GM18858 (cell line): ENCODE measurements at regions not wholly inside any gene's neighbourhood (a gene's known extent, or its start where the extent isn't known, plus 50 kb on each side); places are given as distances from the start of the nearest gene placed in this dataset.

Experiments
- ATAC-seq: cut with Tn5 transposase; IDR thresholded peaks from one replicate; pipeline ENCODE4 v1.9.1; 2021; ENCODE audit not compliant: unreplicated experiment

DNA sequence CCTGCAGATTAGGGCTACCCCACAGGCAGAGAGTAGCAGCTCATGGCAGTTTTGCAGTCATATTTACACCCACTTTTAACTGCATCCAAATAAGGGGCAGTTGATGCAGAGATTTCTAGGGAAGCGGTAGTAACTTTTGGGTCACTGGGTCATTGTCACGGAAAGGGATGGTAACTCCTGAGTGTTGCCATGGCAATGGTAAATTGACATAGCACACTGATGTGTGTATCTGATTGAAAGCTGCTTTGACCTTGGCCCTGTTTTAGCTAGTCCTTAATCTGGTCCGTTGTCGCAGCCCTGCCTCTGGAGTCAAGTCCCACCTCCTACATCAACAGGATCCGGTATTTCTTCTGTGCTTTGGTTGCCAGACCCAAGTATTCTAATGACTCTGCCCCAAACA is 199.1 kb upstream of the TCF21 start:
- ATAC-seq = no peak

DNA sequence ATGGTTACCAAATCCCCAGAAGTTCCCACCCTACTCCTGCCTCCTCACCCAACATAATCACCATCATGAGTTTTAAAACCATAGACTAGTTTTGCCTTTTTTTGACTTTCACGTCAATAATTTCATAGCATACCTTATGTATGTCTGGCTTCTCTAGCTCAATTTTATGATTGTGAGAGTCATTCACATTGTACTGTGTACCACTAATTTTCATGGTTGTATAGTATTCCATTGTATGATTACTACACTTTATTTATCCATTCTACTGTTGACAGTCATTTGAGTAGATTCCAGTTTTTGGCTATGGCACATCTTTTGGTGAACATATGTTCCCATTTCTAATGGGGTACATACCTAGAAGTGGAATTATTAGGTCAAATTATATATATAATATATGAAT is 195.3 kb upstream of the TCF21 start:
- ATAC-seq = no peak

GRCh38 chr6:133697185-133697584 is 191.7 kb upstream of the TCF21 start:
- no peak for ATAC-seq

DNA sequence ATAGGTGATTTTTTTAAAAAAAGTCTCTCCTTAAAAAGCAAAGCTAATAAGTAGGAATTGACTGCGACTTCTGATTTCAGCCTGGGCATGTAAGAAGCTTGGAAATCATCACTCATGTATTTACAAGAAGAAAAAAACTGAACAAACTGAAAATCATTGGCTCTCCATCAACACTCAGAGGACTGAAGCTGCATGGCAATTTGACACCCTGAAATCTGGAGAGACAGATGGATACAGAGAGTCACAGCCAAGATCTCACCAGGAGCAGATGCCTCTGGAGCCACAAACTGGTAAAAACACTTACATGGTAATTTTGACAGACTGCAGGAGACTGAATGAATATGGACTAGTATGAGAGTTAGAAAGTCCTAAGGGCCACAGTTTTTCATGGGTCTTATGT is 191.2 kb upstream of the TCF21 start:
- no peak for ATAC-seq

DNA sequence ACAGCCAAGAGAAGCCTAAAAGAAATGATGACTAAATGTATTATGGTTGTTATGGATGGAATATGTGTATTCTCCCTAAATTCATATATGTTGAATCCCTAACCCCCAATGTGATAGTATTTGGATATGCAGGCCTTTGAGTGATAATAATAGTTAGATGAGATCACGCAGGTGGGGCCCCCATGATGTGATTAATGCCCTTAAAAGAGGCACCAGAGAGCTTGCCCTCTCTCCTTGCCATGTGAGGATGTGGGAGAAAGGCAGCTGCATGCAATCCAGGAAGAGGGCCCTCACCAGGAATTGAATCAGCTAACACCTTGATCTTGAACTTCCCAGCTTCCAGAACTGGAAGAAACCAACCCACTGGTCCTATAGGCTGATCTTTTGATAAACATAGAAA is 190.6 kb upstream of the TCF21 start:
- no peak for ATAC-seq

DNA sequence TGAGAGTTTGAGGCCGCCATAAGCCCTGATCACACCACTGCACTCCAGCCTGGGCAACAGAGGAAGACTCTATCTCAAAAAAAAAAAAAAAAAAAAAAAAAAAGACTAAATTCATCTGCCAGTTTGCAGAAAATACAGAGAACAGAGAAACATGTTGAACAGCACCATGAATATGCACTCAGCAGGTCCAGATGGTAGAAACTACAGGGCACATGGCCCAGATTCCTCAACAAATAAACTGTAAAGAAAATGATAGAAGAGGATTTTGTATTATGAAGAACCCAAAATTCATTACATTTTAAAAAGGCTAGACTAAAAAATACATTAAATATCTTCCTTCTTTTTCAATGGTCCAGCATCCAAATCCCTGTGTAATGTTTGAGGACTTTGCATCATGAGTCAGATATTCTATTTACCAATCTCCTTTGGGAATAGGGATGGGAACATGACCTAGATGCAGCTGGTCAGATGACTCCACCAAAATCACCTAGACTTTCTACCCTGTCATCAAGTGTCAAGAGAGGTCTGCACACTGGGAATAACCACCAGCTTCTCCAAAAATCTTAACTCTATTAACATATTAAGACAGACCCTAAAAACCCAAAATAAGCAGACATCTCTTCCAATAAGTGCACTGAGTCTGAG is 189.1 kb upstream of the TCF21 start:
- no peak for ATAC-seq

DNA sequence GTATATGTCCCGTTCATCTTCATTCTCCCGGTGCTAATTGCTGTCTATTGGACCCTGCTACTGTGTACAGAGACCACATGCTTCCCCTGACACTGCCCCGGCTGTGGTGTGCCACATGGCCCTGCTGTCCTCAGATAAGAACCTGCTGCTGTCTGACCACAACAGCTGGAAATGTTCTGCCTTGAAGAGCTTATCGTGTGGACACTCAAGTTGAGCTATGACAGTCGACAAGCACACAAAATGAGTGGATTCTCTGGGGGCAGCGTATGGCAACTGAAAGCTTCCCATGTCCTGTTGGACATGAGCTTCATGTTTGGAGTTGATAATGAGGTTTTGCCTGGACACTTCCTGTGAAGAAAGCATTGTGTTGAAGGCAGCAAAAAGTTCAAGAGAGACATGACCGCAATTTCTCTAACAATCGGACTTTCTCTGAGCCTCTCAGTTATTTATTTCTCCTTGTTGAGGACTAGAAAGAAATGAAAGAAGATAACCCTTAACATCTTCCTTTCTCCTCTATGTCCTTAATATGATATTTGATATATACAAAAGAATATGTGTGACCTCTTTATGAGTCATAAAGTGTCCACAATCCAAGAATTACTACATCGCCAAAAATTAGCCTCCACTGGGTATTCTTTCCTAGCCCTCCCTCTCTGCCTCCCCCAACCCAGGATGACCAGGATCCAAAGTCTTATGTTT is 187.1 kb upstream of the TCF21 start:
- ATAC-seq = no peak

DNA sequence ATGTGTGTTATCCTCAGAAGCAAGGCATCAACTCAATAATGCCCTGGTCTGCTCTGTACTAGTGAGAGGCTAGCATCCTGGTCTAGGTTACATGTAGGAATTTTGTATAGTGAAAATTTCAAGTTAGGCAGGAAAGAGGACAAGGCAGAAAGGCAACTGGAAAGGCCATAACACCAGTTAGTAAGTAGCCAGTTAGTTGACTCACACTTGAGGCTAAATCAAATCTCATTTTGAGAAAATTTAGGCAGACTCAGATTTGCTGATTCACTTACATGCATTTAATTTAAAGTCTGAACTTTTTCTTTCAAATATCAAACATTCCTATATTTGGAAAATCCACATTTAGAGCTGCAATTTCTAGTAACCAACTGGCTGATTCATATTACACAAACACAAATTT is 184.5 kb upstream of the TCF21 start:
- no peak for ATAC-seq

- ATAC-seq = no peak
These were observed 183.8 kb upstream of the TCF21 start for GRCh38 chr6:133705066-133705465.

GRCh38 chr6:133705731-133706130 is 183.2 kb upstream of the TCF21 start:
- no peak for ATAC-seq

GRCh38 chr6:133707456-133707855 is 181.5 kb upstream of the TCF21 start:
- ATAC-seq = no peak

DNA sequence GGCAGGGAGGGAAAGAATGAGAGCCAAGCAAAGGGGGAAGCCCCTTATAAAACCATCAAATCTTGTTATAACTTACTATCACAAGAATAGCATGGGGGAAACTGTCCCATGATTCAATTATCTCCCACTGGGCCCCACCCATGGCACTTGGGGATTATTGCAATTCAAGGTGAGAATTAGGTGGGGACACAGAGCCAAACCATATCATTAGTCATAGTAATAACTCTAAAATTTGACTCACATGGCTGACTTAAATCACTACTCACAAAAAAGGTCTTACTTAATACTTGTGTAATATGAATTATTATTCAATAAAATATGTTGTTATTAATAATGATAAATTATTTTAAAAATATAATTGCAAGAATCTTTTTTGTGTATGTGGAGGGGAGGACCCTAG is 178.1 kb upstream of the TCF21 start:
- no peak for ATAC-seq

DNA sequence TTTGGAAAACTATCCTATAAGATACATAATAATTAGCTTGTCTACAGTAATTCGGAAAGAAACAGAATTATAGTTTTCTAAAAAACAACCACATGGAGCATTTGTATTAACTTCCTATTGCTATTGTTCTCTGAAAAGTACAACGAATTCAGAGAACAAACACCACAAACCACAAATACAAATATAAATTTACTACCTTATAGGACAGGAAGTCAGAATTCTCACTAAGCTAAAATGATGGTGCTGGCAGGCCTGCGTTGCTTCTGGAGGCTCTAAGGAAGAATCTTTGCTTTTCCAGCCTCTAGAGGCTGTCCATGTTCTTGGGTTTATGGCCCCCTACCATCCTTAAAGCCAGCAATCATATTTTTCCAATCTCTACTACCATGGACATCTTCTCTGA is 173.6 kb upstream of the TCF21 start:
- no peak for ATAC-seq

DNA sequence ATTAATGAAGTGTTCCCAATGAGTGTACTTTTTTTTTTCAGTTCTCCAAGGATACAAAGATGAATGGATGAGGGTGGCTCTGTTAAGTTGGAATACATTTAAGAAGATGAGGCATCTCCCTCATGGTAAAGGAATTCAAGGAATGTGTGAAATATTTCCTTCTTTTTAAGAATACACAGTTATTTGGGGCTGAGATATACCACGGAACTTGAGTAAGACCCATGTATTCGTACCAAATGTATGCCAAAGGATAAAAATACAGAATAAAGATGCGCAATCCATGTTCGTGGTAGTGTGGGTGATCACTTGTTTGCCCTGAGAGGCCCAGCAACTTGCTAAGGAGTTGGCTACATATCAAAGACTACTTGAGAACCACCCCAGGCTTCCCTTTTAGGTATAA is 164.2 kb upstream of the TCF21 start:
- ATAC-seq = no peak

GRCh38 chr6:133726188-133726587 is 162.7 kb upstream of the TCF21 start:
- ATAC-seq = no peak

DNA sequence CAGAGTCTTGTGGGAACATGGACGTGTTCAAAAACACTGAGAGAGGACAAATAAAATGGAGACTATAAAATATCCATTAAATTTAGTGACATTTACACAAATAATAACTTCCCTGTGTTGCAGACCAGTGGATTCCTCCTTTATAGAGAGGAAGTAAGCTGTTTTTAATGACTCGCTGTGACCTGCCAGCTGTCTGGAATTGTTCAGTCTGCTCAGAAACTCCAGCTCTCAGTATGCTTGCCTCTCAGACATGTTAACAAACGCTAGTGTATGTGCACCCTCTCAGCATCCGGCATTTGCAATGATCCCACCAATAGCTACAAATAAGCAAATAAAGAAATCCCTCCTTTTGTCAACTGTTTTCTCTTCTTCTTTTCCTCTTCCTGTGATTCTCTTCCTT is 158.0 kb upstream of the TCF21 start:
- no peak for ATAC-seq

- no peak for ATAC-seq
These were observed 148.7 kb upstream of the TCF21 start for GRCh38 chr6:133740218-133740617.

- ATAC-seq = no peak
These were observed 148.1 kb upstream of the TCF21 start for GRCh38 chr6:133740816-133741215.

GRCh38 chr6:133741375-133741861 is 147.5 kb upstream of the TCF21 start:
- no peak for ATAC-seq

DNA sequence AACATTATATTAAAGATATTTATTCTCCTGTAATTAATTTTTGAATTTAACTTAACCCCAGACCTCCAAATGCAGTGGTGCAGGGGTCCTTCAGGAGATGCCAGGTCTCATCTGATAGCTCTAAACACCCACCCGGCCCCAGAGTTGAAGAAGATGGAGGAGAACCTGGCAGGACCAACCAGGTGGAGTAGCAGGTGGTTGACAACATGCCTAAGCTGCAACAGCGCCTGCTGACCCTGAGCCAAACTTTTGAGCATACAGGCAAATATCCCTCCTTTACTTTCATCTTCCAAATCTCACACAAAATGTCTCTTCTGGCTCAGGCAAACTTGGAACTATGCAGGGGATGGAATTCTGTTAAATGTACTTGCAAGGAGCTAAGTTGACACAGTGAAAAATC is 145.3 kb upstream of the TCF21 start:
- ATAC-seq = no peak

DNA sequence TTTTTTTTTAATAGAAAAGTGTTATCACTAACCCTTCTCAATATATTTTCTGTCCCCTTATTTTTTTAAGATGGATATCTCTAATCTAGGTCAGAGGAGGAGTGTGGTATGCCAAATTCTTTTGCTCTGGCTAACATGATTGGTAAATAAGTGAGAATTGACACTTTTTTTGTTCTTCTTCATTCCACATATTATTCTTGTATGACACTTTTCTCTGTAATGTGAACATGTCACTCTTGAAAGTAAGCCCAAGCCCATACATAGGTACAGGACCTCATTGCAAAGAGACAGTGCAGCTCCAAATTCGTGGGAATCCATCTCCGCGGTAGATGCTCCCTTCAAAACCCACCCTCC is 142.5 kb upstream of the TCF21 start:
- no peak for ATAC-seq

DNA sequence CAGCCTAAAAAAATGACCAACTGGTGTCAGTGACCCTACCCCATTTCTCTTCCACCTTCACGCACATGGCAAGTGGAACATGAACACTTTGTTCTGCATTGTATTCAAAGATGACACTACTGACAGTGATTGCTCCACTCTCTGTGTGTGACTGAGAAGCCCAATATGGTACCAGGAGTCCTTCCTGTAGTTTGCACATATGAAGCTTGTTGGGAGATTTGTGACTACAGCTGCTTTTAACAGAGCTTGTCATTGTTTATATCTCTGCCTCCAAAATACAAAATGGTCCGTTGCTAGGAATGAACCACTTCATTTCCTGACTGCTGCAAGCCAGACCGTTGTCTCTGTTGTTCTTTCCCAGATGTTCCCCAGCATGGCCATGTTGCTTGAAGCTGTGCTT is 140.3 kb upstream of the TCF21 start:
- no peak for ATAC-seq

GRCh38 chr6:133749427-133749826 is 139.5 kb upstream of the TCF21 start:
- no peak for ATAC-seq
